Neural cell (in vitro differentiated cells): ENCODE measurements at regions not wholly inside any gene's neighbourhood (a gene's known extent, or its start where the extent isn't known, plus 50 kb on each side); places are given as distances from the start of the nearest gene placed in this dataset.

Source experiments
- EP300 ChIP-seq: fragments of 450-650 bp; conservative IDR thresholded peaks from 2 replicates; pipeline ENCODE4 v1.6.1; 2014; ENCODE audit warnings: antibody characterized with exemption, mild to moderate bottlenecking, moderate library complexity; ENCODE audit not compliant: poor library complexity, severe bottlenecking
- EZH2 ChIP-seq: fragments of 200-600, 300-800 bp; shearing (Covaris generic), sonication (generic); IDR thresholded peaks from 2 replicates; pipeline ENCODE4 v1.6.1; 2014; ENCODE audit warnings: antibody characterized with exemption, low read length, borderline replicate concordance, mild to moderate bottlenecking; ENCODE audit not compliant: insufficient read depth, poor library complexity, severe bottlenecking
- MXI1 ChIP-seq: fragments of 450-650 bp; conservative IDR thresholded peaks from 2 replicates; pipeline ENCODE4 v1.6.1; 2014; ENCODE audit warnings: antibody characterized with exemption, mild to moderate bottlenecking; ENCODE audit not compliant: poor library complexity, severe bottlenecking
- POLR2AphosphoS5 ChIP-seq: IDR thresholded peaks from 2 replicates; pipeline ENCODE4 v1.6.1; 2012
- RAD21 ChIP-seq: fragments of 450-650 bp; conservative IDR thresholded peaks from 2 replicates; pipeline ENCODE4 v1.6.1; 2014; ENCODE audit warnings: antibody characterized with exemption, mild to moderate bottlenecking, moderate library complexity
- REST ChIP-seq: IDR thresholded peaks from 2 replicates; pipeline ENCODE4 v1.6.1; 2012; ENCODE audit warnings: borderline replicate concordance
- SMC3 ChIP-seq: fragments of 450-650 bp; conservative IDR thresholded peaks from 2 replicates; pipeline ENCODE4 v1.6.1; 2014; ENCODE audit warnings: antibody characterized with exemption, mild to moderate bottlenecking, moderate library complexity; ENCODE audit not compliant: poor library complexity
- TAF1 ChIP-seq: IDR thresholded peaks from 2 replicates; pipeline ENCODE4 v1.6.1; 2012; ENCODE audit warnings: low read depth
- TF ChIP-seq, protein P1 (sequence below): fragments of 450-650 bp; IDR thresholded peaks from 2 replicates; pipeline ENCODE4 v1.5.1; 2014; ENCODE audit warnings: antibody characterized with exemption, mild to moderate bottlenecking, moderate library complexity; ENCODE audit not compliant: poor library complexity, severe bottlenecking

GRCh38 chr10:58104351-58104751, 163.3 kb downstream of the IPMK start:
- TF ChIP-seq, protein P1, sequence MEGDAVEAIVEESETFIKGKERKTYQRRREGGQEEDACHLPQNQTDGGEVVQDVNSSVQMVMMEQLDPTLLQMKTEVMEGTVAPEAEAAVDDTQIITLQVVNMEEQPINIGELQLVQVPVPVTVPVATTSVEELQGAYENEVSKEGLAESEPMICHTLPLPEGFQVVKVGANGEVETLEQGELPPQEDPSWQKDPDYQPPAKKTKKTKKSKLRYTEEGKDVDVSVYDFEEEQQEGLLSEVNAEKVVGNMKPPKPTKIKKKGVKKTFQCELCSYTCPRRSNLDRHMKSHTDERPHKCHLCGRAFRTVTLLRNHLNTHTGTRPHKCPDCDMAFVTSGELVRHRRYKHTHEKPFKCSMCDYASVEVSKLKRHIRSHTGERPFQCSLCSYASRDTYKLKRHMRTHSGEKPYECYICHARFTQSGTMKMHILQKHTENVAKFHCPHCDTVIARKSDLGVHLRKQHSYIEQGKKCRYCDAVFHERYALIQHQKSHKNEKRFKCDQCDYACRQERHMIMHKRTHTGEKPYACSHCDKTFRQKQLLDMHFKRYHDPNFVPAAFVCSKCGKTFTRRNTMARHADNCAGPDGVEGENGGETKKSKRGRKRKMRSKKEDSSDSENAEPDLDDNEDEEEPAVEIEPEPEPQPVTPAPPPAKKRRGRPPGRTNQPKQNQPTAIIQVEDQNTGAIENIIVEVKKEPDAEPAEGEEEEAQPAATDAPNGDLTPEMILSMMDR = no peak
- TF ChIP-seq RAD21 (no peak), EP300 (no peak), TAF1 (no peak), SMC3 (no peak), POLR2AphosphoS5 (no peak), EZH2 (no peak), MXI1 (no peak), REST (no peak)
